IMR-90 (cell line): ENCODE measurements at regions not wholly inside any gene's neighbourhood (a gene's known extent, or its start where the extent isn't known, plus 50 kb on each side); places are given as distances from the start of the nearest gene placed in this dataset.

Experiments
- CEBPB ChIP-seq: IDR thresholded peaks from 2 replicates; pipeline ENCODE4 v1.6.1; 2012; ENCODE audit warnings: low read depth, low read length, improper control_type of control experiment
- POLR2A ChIP-seq: IDR thresholded peaks from 2 replicates; pipeline ENCODE4 v1.6.1; 2012; ENCODE audit warnings: mild to moderate bottlenecking, low read depth, low read length
- RAD21 ChIP-seq: IDR thresholded peaks from 2 replicates; pipeline ENCODE4 v1.6.1; 2012; ENCODE audit warnings: low read length, improper control_type of control experiment
- TF ChIP-seq, protein P1 (sequence below): conservative IDR thresholded peaks from 2 replicates; pipeline ENCODE4 v1.5.1; 2012; ENCODE audit warnings: mild to moderate bottlenecking, low read depth, low read length, improper control_type of control experiment

DNA sequence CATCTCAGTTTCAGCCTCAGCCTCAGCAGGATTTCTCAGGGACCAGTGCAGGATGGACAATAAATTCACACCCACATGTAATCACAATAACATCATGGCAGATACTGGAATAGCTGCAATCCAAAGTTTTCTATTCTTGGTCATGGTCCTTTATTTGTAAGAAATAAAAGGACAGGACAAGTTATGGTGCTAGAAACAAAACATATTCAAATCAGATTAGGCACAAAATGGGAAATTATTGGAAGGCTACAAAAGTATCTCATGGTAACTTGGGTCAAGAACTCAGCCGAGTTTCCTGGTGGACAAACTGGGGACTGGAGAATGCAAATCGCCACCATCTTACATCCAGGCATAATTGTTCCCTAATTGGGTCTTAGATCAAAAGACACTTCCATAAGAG lies 1768.2 kb upstream of the WWC1 start:
- TF ChIP-seq RAD21 (no peak), CEBPB (no peak), POLR2A (no peak)
- TF ChIP-seq, protein P1, sequence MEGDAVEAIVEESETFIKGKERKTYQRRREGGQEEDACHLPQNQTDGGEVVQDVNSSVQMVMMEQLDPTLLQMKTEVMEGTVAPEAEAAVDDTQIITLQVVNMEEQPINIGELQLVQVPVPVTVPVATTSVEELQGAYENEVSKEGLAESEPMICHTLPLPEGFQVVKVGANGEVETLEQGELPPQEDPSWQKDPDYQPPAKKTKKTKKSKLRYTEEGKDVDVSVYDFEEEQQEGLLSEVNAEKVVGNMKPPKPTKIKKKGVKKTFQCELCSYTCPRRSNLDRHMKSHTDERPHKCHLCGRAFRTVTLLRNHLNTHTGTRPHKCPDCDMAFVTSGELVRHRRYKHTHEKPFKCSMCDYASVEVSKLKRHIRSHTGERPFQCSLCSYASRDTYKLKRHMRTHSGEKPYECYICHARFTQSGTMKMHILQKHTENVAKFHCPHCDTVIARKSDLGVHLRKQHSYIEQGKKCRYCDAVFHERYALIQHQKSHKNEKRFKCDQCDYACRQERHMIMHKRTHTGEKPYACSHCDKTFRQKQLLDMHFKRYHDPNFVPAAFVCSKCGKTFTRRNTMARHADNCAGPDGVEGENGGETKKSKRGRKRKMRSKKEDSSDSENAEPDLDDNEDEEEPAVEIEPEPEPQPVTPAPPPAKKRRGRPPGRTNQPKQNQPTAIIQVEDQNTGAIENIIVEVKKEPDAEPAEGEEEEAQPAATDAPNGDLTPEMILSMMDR: no peak
